HCT116 (cell line): ENCODE measurements at regions not wholly inside any gene's neighbourhood (a gene's known extent, or its start where the extent isn't known, plus 50 kb on each side); places are given as distances from the start of the nearest gene placed in this dataset.
"Not testable (repeated sequence)": the region's sequence is repeated elsewhere in the genome, so short reads cannot be mapped to it uniquely, and the experiment has no call there.

ENCODE experiments used
- FOSL1 ChIP-seq: IDR thresholded peaks from 2 replicates; pipeline ENCODE4 v1.6.1; 2012; ENCODE audit warnings: low read depth
- JUND ChIP-seq: IDR thresholded peaks from 2 replicates; pipeline ENCODE4 v1.6.1; 2012
- RAD21 ChIP-seq: IDR thresholded peaks from 2 replicates; pipeline ENCODE4 v1.6.1; 2012; ENCODE audit warnings: low read depth, mild to moderate bottlenecking
- TF ChIP-seq, protein P1 (sequence below), 3 experiments: fragments of 200-600 bp in 1 of 3; sonication (generic) in 1 of 3; IDR thresholded peaks in 2 of 3; conservative IDR thresholded peaks in 1 of 3; 2 replicates each; pipeline ENCODE4 v1.5.1; 2012 to 2017; ENCODE audit warnings: low read depth in 2 of 3, low read length in 2 of 3, antibody characterized with exemption in 1 of 3, borderline replicate concordance in 1 of 3, control low read depth in 1 of 3, mild to moderate bottlenecking in 1 of 3, mixed read lengths in 1 of 3, mixed run types in 1 of 3, moderate library complexity in 1 of 3; ENCODE audit not compliant: insufficient read depth in 1 of 3
- TF ChIP-seq, protein P2 (sequence below): IDR thresholded peaks from 2 replicates; pipeline ENCODE4 v1.6.1; 2012
- TF ChIP-seq, protein P3 (sequence below): IDR thresholded peaks from 2 replicates; pipeline ENCODE4 v1.6.1; 2012

DNA sequence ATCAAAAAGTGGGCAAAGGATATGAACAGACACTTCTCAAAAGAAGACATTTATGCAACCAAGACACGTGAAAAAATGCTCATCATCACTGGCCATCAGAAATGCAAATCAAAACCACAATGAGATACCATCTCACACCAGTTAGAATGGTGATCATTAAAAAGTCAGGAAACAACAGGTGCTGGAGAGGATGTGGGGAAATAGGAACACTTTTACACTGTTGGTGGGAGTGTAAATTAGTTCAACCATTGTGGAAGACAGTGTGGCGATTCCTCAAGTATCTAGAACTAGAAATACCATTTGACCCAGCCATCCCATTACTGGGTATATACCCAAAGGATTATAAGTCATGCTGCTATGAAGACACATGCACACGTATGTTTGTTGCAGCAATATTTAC lies 191.3 kb downstream of the POLR1F start:
- TF ChIP-seq FOSL1, RAD21, JUND: not testable (repeated sequence)
- TF ChIP-seq, protein P1, sequence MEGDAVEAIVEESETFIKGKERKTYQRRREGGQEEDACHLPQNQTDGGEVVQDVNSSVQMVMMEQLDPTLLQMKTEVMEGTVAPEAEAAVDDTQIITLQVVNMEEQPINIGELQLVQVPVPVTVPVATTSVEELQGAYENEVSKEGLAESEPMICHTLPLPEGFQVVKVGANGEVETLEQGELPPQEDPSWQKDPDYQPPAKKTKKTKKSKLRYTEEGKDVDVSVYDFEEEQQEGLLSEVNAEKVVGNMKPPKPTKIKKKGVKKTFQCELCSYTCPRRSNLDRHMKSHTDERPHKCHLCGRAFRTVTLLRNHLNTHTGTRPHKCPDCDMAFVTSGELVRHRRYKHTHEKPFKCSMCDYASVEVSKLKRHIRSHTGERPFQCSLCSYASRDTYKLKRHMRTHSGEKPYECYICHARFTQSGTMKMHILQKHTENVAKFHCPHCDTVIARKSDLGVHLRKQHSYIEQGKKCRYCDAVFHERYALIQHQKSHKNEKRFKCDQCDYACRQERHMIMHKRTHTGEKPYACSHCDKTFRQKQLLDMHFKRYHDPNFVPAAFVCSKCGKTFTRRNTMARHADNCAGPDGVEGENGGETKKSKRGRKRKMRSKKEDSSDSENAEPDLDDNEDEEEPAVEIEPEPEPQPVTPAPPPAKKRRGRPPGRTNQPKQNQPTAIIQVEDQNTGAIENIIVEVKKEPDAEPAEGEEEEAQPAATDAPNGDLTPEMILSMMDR (IDR thresholded peaks at IDR 0.05 in 2 of 3, conservative IDR thresholded peaks at IDR 0.05 in 1 of 3; ENCODE audit: borderline replicate concordance in 1 of 3, insufficient read depth in 1 of 3, low read depth in 2 of 3, low read length in 2 of 3): not testable (repeated sequence)
- TF ChIP-seq, protein P2, sequence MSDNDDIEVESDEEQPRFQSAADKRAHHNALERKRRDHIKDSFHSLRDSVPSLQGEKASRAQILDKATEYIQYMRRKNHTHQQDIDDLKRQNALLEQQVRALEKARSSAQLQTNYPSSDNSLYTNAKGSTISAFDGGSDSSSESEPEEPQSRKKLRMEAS: not testable (repeated sequence)
- TF ChIP-seq, protein P3, sequence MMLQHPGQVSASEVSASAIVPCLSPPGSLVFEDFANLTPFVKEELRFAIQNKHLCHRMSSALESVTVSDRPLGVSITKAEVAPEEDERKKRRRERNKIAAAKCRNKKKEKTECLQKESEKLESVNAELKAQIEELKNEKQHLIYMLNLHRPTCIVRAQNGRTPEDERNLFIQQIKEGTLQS: not testable (repeated sequence)
